ENCODE measurements at regions not wholly inside any gene's neighbourhood (a gene's known extent, or its start where the extent isn't known, plus 50 kb on each side); places are given as distances from the start of the nearest gene placed in this dataset.

GRCh38 chr16:9412031-9412914 is 320.8 kb downstream of the HAPSTR1 start:
- TF ChIP-seq CTCF (IDR thresholded peaks at IDR 0.05; ENCODE audit: low read length) (no peak), EZH2 (optimal IDR thresholded peaks at IDR 0.05; ENCODE audit: low read depth, low read length) (no peak), EZH2phosphoT487 (IDR thresholded peaks at IDR 0.05; ENCODE audit: low read length) (no peak)
